ENCODE measurements at regions not wholly inside any gene's neighbourhood (a gene's known extent, or its start where the extent isn't known, plus 50 kb on each side); places are given as distances from the start of the nearest gene placed in this dataset.

DNA sequence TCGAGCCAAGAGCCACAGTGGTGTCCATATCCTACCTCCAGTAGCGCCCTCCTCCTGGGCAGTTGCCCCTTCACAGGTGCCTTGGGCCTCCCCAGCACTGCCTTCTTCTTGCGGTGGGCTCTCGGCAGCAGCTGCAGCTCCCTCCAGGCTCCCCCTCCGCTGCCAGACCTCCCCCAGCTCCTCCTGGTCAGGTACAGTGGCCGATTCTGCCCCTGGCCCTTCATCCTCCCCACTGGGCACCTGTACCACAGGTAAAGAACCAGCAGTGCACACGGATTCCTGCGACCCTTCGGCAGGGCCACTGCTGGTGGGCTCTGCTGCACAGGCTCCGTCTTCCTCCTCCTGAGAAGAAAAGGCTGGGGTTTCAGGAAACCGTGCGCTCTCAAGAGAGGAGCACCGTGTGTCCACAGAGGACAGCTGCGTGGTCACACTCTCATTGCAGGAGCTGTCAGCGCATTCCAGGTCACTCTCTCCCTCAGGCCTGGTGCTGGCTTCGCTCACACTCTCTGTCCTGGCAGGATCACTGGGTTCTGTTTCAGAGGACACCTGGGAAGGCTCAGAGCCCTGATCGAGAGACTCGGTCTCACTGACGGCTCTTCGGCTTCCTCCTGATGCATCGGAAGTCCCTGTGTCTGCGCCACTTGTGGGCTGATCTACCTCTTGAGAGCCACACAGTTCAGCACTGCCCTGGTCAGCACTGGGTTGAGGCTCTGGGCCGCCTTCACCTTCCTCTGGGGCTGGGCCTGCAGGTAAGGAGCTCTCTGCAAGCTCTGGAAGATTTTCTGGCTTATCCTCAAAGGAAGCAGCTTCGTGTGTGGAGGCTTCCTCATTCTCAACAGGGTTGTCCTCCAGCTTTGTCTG, 147.4 kb upstream of the STK17B start:
- DNase-seq (ENCODE audit: low read depth) = no peak

- no peak for DNase-seq (ENCODE audit: low read depth)
Observed at GRCh38 chr2:196322973-196323810, 151.8 kb upstream of the STK17B start.

GRCh38 chr2:196324211-196324610, 152.8 kb upstream of the STK17B start:
- DNase-seq (ENCODE audit: low read depth) = no peak

DNA sequence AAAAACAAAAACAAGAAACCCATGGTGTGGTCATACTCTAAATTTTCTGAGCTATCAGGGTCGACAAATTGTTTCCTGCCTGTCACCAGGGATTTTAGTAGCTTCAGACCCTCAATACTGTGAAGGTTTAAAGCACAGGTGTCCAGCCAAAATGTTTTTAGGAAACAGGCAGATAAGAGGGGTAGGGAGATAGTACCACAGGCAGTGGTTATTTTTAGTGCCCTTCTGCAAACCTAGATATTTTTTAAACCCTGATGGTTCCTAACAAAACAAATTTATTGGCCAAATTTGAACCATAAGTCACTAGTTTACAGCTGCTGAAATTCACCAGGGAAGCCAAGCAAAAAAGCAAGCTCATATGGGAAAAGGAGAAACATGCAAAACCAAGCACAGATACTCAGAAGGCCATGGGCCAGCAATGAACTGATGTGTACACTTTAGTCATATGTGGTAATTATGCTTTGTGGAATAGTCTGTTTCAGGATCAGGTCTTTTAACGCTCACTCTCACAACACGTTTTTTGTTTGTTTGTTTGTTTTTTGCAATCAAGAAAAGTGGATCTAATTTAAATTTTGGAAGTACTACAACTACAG, 156.8 kb upstream of the STK17B start:
- no peak for DNase-seq (ENCODE audit: low read depth)

- DNase-seq (ENCODE audit: low read depth) = no peak
Observed at GRCh38 chr2:196329959-196330358, 158.6 kb upstream of the STK17B start.

GRCh38 chr2:196330645-196331044, 159.3 kb upstream of the STK17B start:
- no peak for DNase-seq (ENCODE audit: low read depth)

DNA sequence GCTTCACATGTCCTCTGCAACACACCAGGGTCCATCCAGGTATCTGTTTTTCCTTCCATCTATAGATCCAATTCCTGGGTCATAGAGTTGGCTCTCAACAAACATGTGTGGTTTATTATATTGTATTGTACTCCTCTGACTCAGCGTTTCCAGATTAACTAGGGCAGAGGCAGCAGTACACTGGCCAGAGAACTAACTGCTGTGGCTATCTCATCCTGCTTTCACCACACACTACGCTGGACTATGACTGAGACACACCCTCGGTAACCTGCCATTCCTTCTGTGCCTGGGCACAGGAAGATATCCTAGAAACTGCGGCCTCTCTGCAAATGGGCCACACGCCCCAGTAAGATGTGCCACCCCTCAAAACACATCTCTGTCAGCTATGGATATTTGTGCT, 159.8 kb upstream of the STK17B start:
- DNase-seq (ENCODE audit: low read depth) = no peak

- no peak for DNase-seq (ENCODE audit: low read depth)
Observed at GRCh38 chr2:196331851-196332250, 160.5 kb upstream of the STK17B start.

GRCh38 chr2:196333397-196333796, 162.0 kb upstream of the STK17B start:
- no peak for DNase-seq (ENCODE audit: low read depth)

DNA sequence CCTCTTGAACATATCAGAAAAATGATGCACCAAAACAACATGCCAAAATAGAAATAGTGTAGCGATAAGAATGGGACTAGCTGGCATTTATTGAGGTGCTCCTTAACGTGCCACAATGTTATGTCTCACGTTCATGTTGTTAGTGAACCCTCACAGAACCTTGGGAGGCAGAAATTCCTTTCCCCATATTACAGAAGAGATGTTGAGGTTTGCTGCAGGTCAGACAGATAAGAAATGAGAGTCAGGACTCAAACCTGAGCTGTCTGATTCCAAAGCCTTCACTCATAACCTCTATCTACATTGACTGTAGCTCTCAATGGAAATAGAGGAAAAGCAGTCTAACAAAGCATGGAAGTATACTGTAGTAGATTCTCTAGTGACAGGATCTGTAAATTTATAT, 163.3 kb upstream of the STK17B start:
- DNase-seq (ENCODE audit: low read depth) = no peak

- no peak for DNase-seq (ENCODE audit: low read depth)
Observed at GRCh38 chr2:196335221-196335634, 163.8 kb upstream of the STK17B start.

DNA sequence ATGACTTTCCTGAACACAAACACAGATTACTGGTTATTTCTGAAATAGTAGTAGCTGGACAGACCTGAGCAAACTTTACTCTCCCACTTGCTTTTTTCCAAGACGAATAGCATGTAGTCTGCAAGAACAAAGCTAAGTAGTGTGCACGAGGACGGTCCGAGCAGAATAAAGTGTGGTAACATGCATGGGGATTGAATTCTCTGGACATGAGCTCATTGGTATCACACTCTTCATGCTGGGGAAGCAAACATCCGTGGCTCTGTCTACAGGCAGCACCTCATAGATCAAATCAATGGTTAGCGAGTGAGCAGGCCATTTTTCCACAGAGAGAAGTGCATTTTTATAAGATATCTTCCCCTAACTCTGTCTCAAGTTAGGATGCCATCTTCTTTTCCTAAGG, 164.8 kb upstream of the STK17B start:
- no peak for DNase-seq (ENCODE audit: low read depth)

- DNase-seq (ENCODE audit: low read depth) = no peak
Observed at GRCh38 chr2:196336715-196337114, 165.3 kb upstream of the STK17B start.

GRCh38 chr2:196337208-196337953, 166.0 kb upstream of the STK17B start:
- no peak for DNase-seq (ENCODE audit: low read depth)

GRCh38 chr2:196338440-196338839, 167.1 kb upstream of the STK17B start:
- DNase-seq (ENCODE audit: low read depth) = no peak

- no peak for DNase-seq (ENCODE audit: low read depth)
Observed at GRCh38 chr2:196341277-196341841, 170.0 kb upstream of the STK17B start.

- DNase-seq (ENCODE audit: low read depth) = no peak
Observed at GRCh38 chr2:196344397-196344796, 173.0 kb upstream of the STK17B start.

DNA sequence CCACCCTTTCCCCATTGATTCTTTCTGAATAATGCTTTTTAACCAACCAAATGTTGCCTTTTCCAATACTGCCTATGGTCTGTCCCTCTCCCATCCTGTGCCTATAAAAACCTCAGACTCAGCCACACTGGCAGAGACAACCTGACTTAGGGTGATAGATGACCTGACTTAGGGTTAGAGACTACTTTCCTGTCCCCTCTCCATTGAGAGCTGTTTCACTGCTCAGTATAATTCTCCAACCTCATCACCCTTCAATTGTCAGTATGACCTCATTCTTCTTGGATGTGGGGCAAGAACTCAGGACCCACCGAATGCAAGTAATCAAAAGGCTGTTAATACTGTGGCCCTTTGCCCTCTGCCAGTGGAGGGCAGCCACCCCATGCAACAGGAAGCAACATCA, 182.3 kb upstream of the STK17B start:
- no peak for DNase-seq (ENCODE audit: low read depth)

GRCh38 chr2:196354186-196354585, 182.8 kb upstream of the STK17B start:
- DNase-seq (ENCODE audit: low read depth) = no peak

DNA sequence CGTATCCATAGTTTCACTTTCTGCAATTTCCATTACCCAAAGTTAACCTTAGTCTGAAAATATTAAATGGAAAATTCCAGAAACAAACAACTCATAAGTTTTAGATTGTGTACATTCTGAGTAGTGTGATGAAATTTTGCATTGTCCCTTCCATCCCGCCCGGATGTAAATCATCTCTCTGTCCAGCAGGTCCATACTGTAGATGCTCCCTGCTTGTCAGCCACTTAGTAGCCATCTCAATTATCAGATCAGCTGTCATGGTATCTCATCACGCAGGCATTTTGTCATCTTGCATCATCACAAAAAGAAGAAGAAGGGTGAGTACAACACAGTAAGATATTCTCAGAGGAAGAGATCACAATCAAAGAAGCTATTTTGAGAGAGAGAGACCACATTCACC, 185.0 kb upstream of the STK17B start:
- no peak for DNase-seq (ENCODE audit: low read depth)

- no peak for DNase-seq (ENCODE audit: low read depth)
Observed at GRCh38 chr2:196360650-196361049, 189.3 kb upstream of the STK17B start.

Data from stimulated activated CD8-positive, alpha-beta memory T cell treated with anti-CD3 and anti-CD28 coated beads, Interleukin-15, amount 100 ng/mL, for 1 hour (primary cell).